H1 (cell line): ENCODE measurements at regions not wholly inside any gene's neighbourhood (a gene's known extent, or its start where the extent isn't known, plus 50 kb on each side); places are given as distances from the start of the nearest gene placed in this dataset.

Experiments
- CTCF ChIA-PET: fragments of 300-600 bp; sonication (Branson Sonifier 250); formaldehyde crosslinking; loops from one replicate; lab custom pipeline; 2021; ENCODE audit not compliant: partially characterized antibody; lab: Charles Lee
- POLR2A ChIA-PET: fragments of 300-600 bp; sonication (Branson Sonifier 250); formaldehyde crosslinking; loops from one replicate; lab custom pipeline; 2021; ENCODE audit warnings: inconsistent platforms; ENCODE audit not compliant: partially characterized antibody; lab: Charles Lee
- DNase-seq, 2 experiments: peaks; one replicate each; pipeline versions ENCODE4 v3.0.0 to v3.0.0-alpha.2; 2010 to 2022; ENCODE audit warnings: low spot score in 2 of 2, low read depth in 1 of 2, mixed read lengths in 1 of 2
- FAIRE-seq: peaks from 2 replicates; lab custom pipeline; 2011; peaks lifted over from hg19 to GRCh38; lab: Jason Lieb, UNC
- H2AFZ ChIP-seq: 2 replicates; pipeline ENCODE4 v1.8.1; 2012; ENCODE audit warnings: low read length, inconsistent platforms
- H2AK5ac ChIP-seq: 2 replicates; pipeline ENCODE4 v1.6.1; 2013; ENCODE audit warnings: low read depth, low read length
- H2BK120ac ChIP-seq: replicated peaks from 2 replicates; pipeline ENCODE3; 2013; ENCODE audit warnings: low read depth, low read length, inconsistent platforms
- H2BK12ac ChIP-seq: 2 replicates; pipeline ENCODE4 v1.6.1; 2013; ENCODE audit warnings: low read depth, low read length
- H2BK15ac ChIP-seq: 2 replicates; pipeline ENCODE4 v1.6.1; 2013; ENCODE audit warnings: low read length
- H2BK20ac ChIP-seq: 2 replicates; pipeline ENCODE4 v1.6.1; 2013; ENCODE audit warnings: low read length
- H2BK5ac ChIP-seq: 2 replicates; pipeline ENCODE4 v1.6.1; 2013; ENCODE audit warnings: low read depth, low read length
- H3K14ac ChIP-seq: 2 replicates; pipeline ENCODE4 v1.6.1; 2013; ENCODE audit warnings: inconsistent platforms; ENCODE audit not compliant: insufficient read length
- H3K18ac ChIP-seq: 2 replicates; pipeline ENCODE4 v1.6.1; 2013; ENCODE audit warnings: low read length; ENCODE audit errors: extremely low read depth
- H3K23ac ChIP-seq: 2 replicates; pipeline ENCODE4 v1.6.1; 2013; ENCODE audit warnings: inconsistent platforms; ENCODE audit not compliant: insufficient read length
- H3K23me2 ChIP-seq: 2 replicates; pipeline ENCODE4 v1.6.1; 2013; ENCODE audit warnings: low read depth, low read length
- H3K27ac ChIP-seq: 2 replicates; pipeline ENCODE4 v1.6.1; 2011; ENCODE audit warnings: low read depth, low read length, inconsistent platforms
- H3K27me3 ChIP-seq, 4 experiments: replicated peaks in 1 of 4; 1 replicate in 1 of 4; 2 replicates in 3 of 4; pipeline versions ENCODE4 v1.6.1 to v1.8.1; 2011 to 2013; ENCODE audit warnings: low read length in 3 of 4, mild to moderate bottlenecking in 3 of 4, inconsistent platforms in 2 of 4, mixed read lengths in 2 of 4, moderate library complexity in 1 of 4; ENCODE audit not compliant: control insufficient read depth in 3 of 4, insufficient read depth in 3 of 4; ENCODE audit errors: extremely low read depth in 1 of 4
- H3K36me3 ChIP-seq, 4 experiments: 2 replicates each; pipeline versions ENCODE4 v1.6.1 to v1.8.1; 2011 to 2013; ENCODE audit warnings: mild to moderate bottlenecking in 4 of 4, low read length in 3 of 4, moderate library complexity in 2 of 4, control low read depth in 1 of 4, inconsistent platforms in 1 of 4; ENCODE audit not compliant: insufficient read depth in 4 of 4, control insufficient read depth in 2 of 4
- H3K4ac ChIP-seq: replicated peaks from 2 replicates; pipeline ENCODE3; 2013; ENCODE audit warnings: low read length, low read depth, mixed read lengths, inconsistent platforms; ENCODE audit not compliant: insufficient read length
- H3K4me1 ChIP-seq, 4 experiments: replicated peaks in 1 of 4; 1 replicate in 1 of 4; 2 replicates in 3 of 4; pipeline versions ENCODE4 v1.6.1 to v1.8.1; 2011 to 2013; ENCODE audit warnings: low read length in 3 of 4, inconsistent platforms in 2 of 4, mixed read lengths in 1 of 4; ENCODE audit not compliant: insufficient read depth in 4 of 4, control insufficient read depth in 3 of 4
- H3K4me2 ChIP-seq, 2 experiments: 2 replicates each; pipeline versions ENCODE4 v1.6.1 to v1.8.1; 2011 to 2013; ENCODE audit warnings: low read depth in 2 of 2, low read length in 2 of 2, control low read depth in 1 of 2, inconsistent platforms in 1 of 2, mild to moderate bottlenecking in 1 of 2; ENCODE audit not compliant: insufficient read depth in 1 of 2
- H3K4me3 ChIP-seq, 4 experiments: fragments of 200-600, 300-600 bp in 1 of 4; sonication (generic), shearing (Covaris generic), sonication (Bioruptor Twin) in 1 of 4; 2 replicates each; pipeline versions ENCODE4 v1.5.1 to v1.8.1; 2011 to 2016; ENCODE audit warnings: low read length in 4 of 4, low read depth in 3 of 4, control low read depth in 2 of 4, inconsistent platforms in 2 of 4, mild to moderate bottlenecking in 2 of 4, mixed read lengths in 1 of 4, moderate library complexity in 1 of 4; ENCODE audit not compliant: insufficient read depth in 2 of 4; ENCODE audit errors: extremely low read depth in 1 of 4
- H3K56ac ChIP-seq: replicated peaks from 2 replicates; pipeline ENCODE3; 2013; ENCODE audit warnings: low read depth, mild to moderate bottlenecking, mixed read lengths, low read length, inconsistent platforms; ENCODE audit not compliant: insufficient read length
- H3K79me1 ChIP-seq: 2 replicates; pipeline ENCODE4 v1.6.1; 2013; ENCODE audit warnings: low read depth, low read length, control low read depth
- H3K79me2 ChIP-seq, 2 experiments: 2 replicates each; pipeline versions ENCODE4 v1.6.1 to v1.8.1; 2012 to 2013; ENCODE audit warnings: low read length in 2 of 2, mild to moderate bottlenecking in 2 of 2, inconsistent platforms in 1 of 2; ENCODE audit not compliant: insufficient read depth in 2 of 2, control insufficient read depth in 1 of 2
- H3K9ac ChIP-seq, 4 experiments: replicated peaks in 1 of 4; 1 replicate in 1 of 4; 2 replicates in 3 of 4; pipeline versions ENCODE4 v1.6.1 to v1.8.1; 2011 to 2013; ENCODE audit warnings: low read depth in 3 of 4, low read length in 3 of 4, control low read depth in 2 of 4, mild to moderate bottlenecking in 2 of 4, moderate library complexity in 2 of 4, inconsistent platforms in 1 of 4; ENCODE audit errors: extremely low read depth in 1 of 4
- H3K9me3 ChIP-seq, 2 experiments: 2 replicates each; pipeline versions ENCODE4 v1.6.1 to v1.8.1; 2012 to 2013; ENCODE audit warnings: mild to moderate bottlenecking in 2 of 2, moderate library complexity in 2 of 2, control low read depth in 1 of 2, inconsistent platforms in 1 of 2, low read depth in 1 of 2, low read length in 1 of 2, mixed read lengths in 1 of 2; ENCODE audit not compliant: insufficient read depth in 2 of 2
- H4K20me1 ChIP-seq, 2 experiments: replicated peaks in 1 of 2; 2 replicates each; pipeline versions ENCODE3 to v1.8.1; 2011 to 2013; ENCODE audit warnings: inconsistent platforms in 2 of 2, low read length in 2 of 2, mild to moderate bottlenecking in 1 of 2; ENCODE audit not compliant: insufficient read depth in 2 of 2, control insufficient read depth in 1 of 2
- H4K5ac ChIP-seq: 2 replicates; pipeline ENCODE4 v1.6.1; 2013; ENCODE audit warnings: low read length, low read depth, mixed read lengths, inconsistent platforms; ENCODE audit not compliant: insufficient read length
- H4K8ac ChIP-seq: 2 replicates; pipeline ENCODE4 v1.8.0; 2013; ENCODE audit warnings: mild to moderate bottlenecking, moderate library complexity, low read length, inconsistent platforms; ENCODE audit not compliant: insufficient read depth; ENCODE audit errors: extremely low read depth
- H4K91ac ChIP-seq: replicated peaks from 2 replicates; pipeline ENCODE3; 2013; ENCODE audit warnings: low read length, mixed read lengths, inconsistent platforms; ENCODE audit not compliant: insufficient read length
- BCL11A ChIP-seq, 2 experiments: IDR thresholded peaks; one replicate each; pipeline ENCODE4 v1.6.1; 2011; ENCODE audit warnings: low read depth in 2 of 2, low read length in 2 of 2, mild to moderate bottlenecking in 2 of 2
- EGR1 ChIP-seq: IDR thresholded peaks from 2 replicates; pipeline ENCODE4 v1.6.1; 2011; ENCODE audit warnings: low read depth, low read length, borderline replicate concordance
- GABPA ChIP-seq: IDR thresholded peaks from 2 replicates; pipeline ENCODE4 v1.6.1; 2011; ENCODE audit warnings: mild to moderate bottlenecking, low read length, moderate library complexity, borderline replicate concordance; ENCODE audit not compliant: insufficient read depth
- JUND ChIP-seq: IDR thresholded peaks from 2 replicates; pipeline ENCODE4 v1.6.1; 2011; ENCODE audit warnings: mild to moderate bottlenecking, improper control_type of control experiment, low read length
- MAFK ChIP-seq: IDR thresholded peaks from 2 replicates; pipeline ENCODE4 v1.6.1; 2012; ENCODE audit warnings: low read depth, mild to moderate bottlenecking, improper control_type of control experiment, low read length
- SP4 ChIP-seq: IDR thresholded peaks from 2 replicates; pipeline ENCODE4 v1.6.1; 2012; ENCODE audit warnings: low read length, inconsistent platforms
- WGBS, 2 experiments: shearing (Covaris generic) in 1 of 2; methylation state at CpG; one replicate each; pipeline versions ENCODE4 v1.1.6 to v1.1.7; 2013 to 2015; ENCODE audit warnings: low lambda C conversion rate in 2 of 2, mixed read lengths in 2 of 2, inconsistent platforms in 1 of 2, low coverage in 1 of 2, missing lambda C conversion rate in 1 of 2; ENCODE audit not compliant: insufficient replicate concordance in 2 of 2, insufficient coverage in 1 of 2, insufficient read length in 1 of 2; ENCODE audit errors: extremely low coverage in 1 of 2, missing lambda C conversion rate in 1 of 2; 5-methylcytosine and 5-hydroxymethylcytosine counted together
- TF ChIP-seq, protein P1 (sequence below): IDR thresholded peaks from 2 replicates; pipeline ENCODE4 v1.6.1; 2011; ENCODE audit warnings: low read length, improper control_type of control experiment

DNA sequence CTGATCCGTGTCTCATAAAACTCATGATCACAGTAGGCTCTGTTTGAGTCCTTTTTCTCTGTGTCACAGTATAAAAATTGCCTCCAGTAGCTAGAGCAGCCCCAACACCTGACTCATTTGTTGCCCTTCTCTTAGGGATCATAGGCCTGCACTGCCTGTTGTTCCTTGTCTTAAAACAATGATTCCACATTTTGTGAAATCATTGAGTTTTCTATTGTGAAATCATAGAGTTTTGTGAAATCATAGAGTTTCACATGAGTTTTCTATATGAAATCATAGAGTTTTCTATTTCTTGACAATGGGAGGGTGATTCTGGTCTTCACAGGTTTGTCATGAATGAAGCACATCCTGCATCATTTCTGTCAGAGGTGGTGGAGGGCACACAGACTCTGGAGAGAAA, 239.9 kb downstream of the GASK1B start:
- no peak overlapping the region for H3K4me2 ChIP-seq
- H3K4ac ChIP-seq: no peak overlapping the region
- no peak for DNase-seq
- no peak overlapping the region for H4K5ac ChIP-seq
- FAIRE-seq: no peak
- no peak overlapping the region for H2BK15ac ChIP-seq
- ChIA-PET CTCF (no interaction called here), POLR2A (no interaction called here)
- 94% methylated on average over 1 of the region's 1 CpG; no CpG with 5 or more reads in 1 of the 2 experiments for WGBS, 2 experiments
- H4K8ac ChIP-seq: no peak overlapping the region
- H2BK12ac ChIP-seq: no peak overlapping the region
- no peak overlapping the region for H2BK20ac ChIP-seq
- H2AK5ac ChIP-seq: no peak overlapping the region
- H3K9me3 ChIP-seq: no peaks in the 10 kb centered on the region
- no peak overlapping the region for H3K4me3 ChIP-seq
- no peak overlapping the region for H3K14ac ChIP-seq
- H2AFZ ChIP-seq: peak overlapping the region; percentile 52; the same call in 1 of the 2 replicates
- H3K27me3 ChIP-seq: no peaks in the 10 kb centered on the region
- H4K91ac ChIP-seq: no peak overlapping the region
- no peak overlapping the region for H2BK120ac ChIP-seq
- no peak overlapping the region for H3K56ac ChIP-seq
- H4K20me1 ChIP-seq: no peaks in the 10 kb centered on the region
- no peak overlapping the region for H2BK5ac ChIP-seq
- H3K36me3 ChIP-seq: no peaks in the 10 kb centered on the region
- H3K4me1 ChIP-seq: no peaks in the 10 kb centered on the region
- H3K79me1 ChIP-seq: no peaks in the 10 kb centered on the region
- no peak overlapping the region for H3K27ac ChIP-seq
- no peak overlapping the region for H3K9ac ChIP-seq
- H3K79me2 ChIP-seq: no peaks in the 10 kb centered on the region
- H3K18ac ChIP-seq: no peak overlapping the region
- no peak overlapping the region for H3K23ac ChIP-seq
- no peaks in the 10 kb centered on the region for H3K23me2 ChIP-seq
- no peak for TF ChIP-seq BCL11A (IDR thresholded peaks at IDR 0.05; ENCODE audit: low read depth in 2 of 2, low read length in 2 of 2)
- TF ChIP-seq JUND: no peak
- TF ChIP-seq SP4: no peak
- TF ChIP-seq, protein P1, sequence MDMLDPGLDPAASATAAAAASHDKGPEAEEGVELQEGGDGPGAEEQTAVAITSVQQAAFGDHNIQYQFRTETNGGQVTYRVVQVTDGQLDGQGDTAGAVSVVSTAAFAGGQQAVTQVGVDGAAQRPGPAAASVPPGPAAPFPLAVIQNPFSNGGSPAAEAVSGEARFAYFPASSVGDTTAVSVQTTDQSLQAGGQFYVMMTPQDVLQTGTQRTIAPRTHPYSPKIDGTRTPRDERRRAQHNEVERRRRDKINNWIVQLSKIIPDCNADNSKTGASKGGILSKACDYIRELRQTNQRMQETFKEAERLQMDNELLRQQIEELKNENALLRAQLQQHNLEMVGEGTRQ: no peak
- TF ChIP-seq EGR1: no peak
- no peak for TF ChIP-seq MAFK
- TF ChIP-seq GABPA: no peak
